VCaP (cell line): ENCODE measurements at regions not wholly inside any gene's neighbourhood (a gene's known extent, or its start where the extent isn't known, plus 50 kb on each side); places are given as distances from the start of the nearest gene placed in this dataset.

Experiments used
- H3K27ac ChIP-seq: fragments of 450-650 bp; 2 replicates; pipeline ENCODE4 v1.5.1; 2017
- TF ChIP-seq, protein P1 (sequence below): fragments of 450-650 bp; conservative IDR thresholded peaks from 2 replicates; pipeline ENCODE4 v1.5.1; 2017; ENCODE audit warnings: mild to moderate bottlenecking, moderate library complexity

GRCh38 chr5:82815871-82816270 is 261.3 kb downstream of the TMEM167A start:
- TF ChIP-seq, protein P1, sequence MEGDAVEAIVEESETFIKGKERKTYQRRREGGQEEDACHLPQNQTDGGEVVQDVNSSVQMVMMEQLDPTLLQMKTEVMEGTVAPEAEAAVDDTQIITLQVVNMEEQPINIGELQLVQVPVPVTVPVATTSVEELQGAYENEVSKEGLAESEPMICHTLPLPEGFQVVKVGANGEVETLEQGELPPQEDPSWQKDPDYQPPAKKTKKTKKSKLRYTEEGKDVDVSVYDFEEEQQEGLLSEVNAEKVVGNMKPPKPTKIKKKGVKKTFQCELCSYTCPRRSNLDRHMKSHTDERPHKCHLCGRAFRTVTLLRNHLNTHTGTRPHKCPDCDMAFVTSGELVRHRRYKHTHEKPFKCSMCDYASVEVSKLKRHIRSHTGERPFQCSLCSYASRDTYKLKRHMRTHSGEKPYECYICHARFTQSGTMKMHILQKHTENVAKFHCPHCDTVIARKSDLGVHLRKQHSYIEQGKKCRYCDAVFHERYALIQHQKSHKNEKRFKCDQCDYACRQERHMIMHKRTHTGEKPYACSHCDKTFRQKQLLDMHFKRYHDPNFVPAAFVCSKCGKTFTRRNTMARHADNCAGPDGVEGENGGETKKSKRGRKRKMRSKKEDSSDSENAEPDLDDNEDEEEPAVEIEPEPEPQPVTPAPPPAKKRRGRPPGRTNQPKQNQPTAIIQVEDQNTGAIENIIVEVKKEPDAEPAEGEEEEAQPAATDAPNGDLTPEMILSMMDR: no peak
- H3K27ac ChIP-seq: no peak overlapping the region

DNA sequence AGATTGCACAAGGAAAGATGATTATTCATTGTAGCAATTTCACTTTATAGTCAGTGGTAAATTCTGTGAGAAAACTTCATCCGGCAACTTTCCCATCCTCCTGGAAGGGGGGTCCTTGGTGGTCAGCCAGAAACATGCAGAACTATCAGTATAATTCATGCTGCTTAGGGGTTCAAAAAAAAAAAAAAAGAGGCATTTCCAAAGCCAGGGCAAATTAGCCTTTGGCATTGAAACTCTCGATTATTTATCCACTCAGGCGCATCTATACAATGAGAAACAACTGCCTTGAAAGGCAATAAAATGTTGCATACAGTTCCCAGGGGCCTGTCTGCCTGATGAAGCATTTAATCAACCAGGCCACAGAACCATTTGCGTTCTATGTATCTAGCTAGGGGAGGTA is 263.3 kb downstream of the TMEM167A start:
- TF ChIP-seq, protein P1: no peak
- no peak overlapping the region for H3K27ac ChIP-seq

GRCh38 chr5:82812575-82812974 is 264.6 kb downstream of the TMEM167A start:
- TF ChIP-seq, protein P1: no peak
- no peak overlapping the region for H3K27ac ChIP-seq

DNA sequence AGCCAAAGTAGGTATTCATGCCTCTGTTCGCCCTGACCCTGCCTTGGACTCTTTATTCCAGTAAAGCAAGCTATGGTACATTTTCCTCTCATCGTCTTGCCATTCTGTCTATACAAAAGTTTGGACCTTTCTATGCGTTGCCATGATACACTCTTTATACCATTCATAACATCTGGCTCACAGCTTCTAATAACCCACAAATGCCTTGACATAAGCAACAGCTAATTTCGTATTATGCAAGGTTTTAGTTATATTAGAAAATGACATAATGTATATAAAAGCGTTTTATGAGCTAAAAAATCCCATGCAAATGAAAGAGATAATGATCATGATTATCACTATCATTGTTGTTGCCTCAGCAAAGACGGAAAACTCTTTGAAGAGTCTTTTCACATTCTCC is 265.7 kb downstream of the TMEM167A start:
- TF ChIP-seq, protein P1: no peak
- H3K27ac ChIP-seq: no peak overlapping the region

GRCh38 chr5:82809420-82810143 is 267.6 kb downstream of the TMEM167A start:
- no peak overlapping the region for H3K27ac ChIP-seq
- TF ChIP-seq, protein P1: no peak

- TF ChIP-seq, protein P1: no peak
- H3K27ac ChIP-seq: no peak overlapping the region
Measured at GRCh38 chr5:82808960-82809359, 268.2 kb downstream of the TMEM167A start.

GRCh38 chr5:82807021-82807420 is 270.2 kb downstream of the TMEM167A start:
- H3K27ac ChIP-seq: no peak overlapping the region
- TF ChIP-seq, protein P1: no peak
